MCF 10A (cell line): ENCODE measurements at regions not wholly inside any gene's neighbourhood (a gene's known extent, or its start where the extent isn't known, plus 50 kb on each side); places are given as distances from the start of the nearest gene placed in this dataset.
"Not testable (repeated sequence)": the region's sequence is repeated elsewhere in the genome, so short reads cannot be mapped to it uniquely, and the experiment has no call there.

Experiments
- BruUV-seq: library from RNA; stranded (reverse); fragments of 400-500 nt; replicated peaks from 2 replicates; lab custom pipeline; 2021; lab: Mats Ljungman, UMichigan
- CTCF ChIA-PET: fragments of 300-600 bp; sonication (Branson Sonifier 250); formaldehyde crosslinking; extraction: SDS; loops from one replicate; lab custom pipeline; 2021; ENCODE audit warnings: antibody characterized with exemption, inconsistent platforms; lab: Yijun Ruan, JAX
- POLR2A ChIA-PET: fragments of 300-600, 350-650 bp; sonication (Branson Sonifier 250); formaldehyde crosslinking; extraction: SDS; loops from one replicate; lab custom pipeline; 2020; ENCODE audit warnings: antibody characterized with exemption, inconsistent platforms; lab: Yijun Ruan, JAX
- DNase-seq: peaks from one replicate; pipeline ENCODE4 v3.0.0-alpha.2; 2018; ENCODE audit not compliant: unreplicated experiment
- H3K27ac Mint-ChIP-seq: one replicate; pipeline ENCODE4 v1.8.0; 2022; ENCODE audit warnings: mild to moderate bottlenecking, low read depth, mixed read lengths; ENCODE audit not compliant: unreplicated experiment
- H3K27me3 Mint-ChIP-seq: one replicate; pipeline ENCODE4 v1.8.0; 2022; ENCODE audit warnings: mixed read lengths; ENCODE audit not compliant: insufficient read depth, unreplicated experiment
- H3K36me3 Mint-ChIP-seq: one replicate; pipeline ENCODE4 v1.8.0; 2022; ENCODE audit warnings: mild to moderate bottlenecking, moderate library complexity, mixed read lengths; ENCODE audit not compliant: insufficient read depth, unreplicated experiment
- H3K4me1 Mint-ChIP-seq: one replicate; pipeline ENCODE4 v1.8.0; 2022; ENCODE audit warnings: mixed read lengths; ENCODE audit not compliant: insufficient read depth, unreplicated experiment
- H3K4me3 Mint-ChIP-seq: one replicate; pipeline ENCODE4 v1.8.0; 2022; ENCODE audit warnings: mild to moderate bottlenecking, moderate library complexity, mixed read lengths; ENCODE audit not compliant: unreplicated experiment
- H3K9me3 Mint-ChIP-seq: one replicate; pipeline ENCODE4 v1.8.0; 2022; ENCODE audit warnings: mixed read lengths; ENCODE audit not compliant: unreplicated experiment
- CTCF ChIP-seq: fragments of 200-600 bp; IDR thresholded peaks from one replicate; pipeline ENCODE4 v1.8.0; 2022; ENCODE audit warnings: antibody characterized with exemption, mild to moderate bottlenecking; ENCODE audit not compliant: unreplicated experiment
- intact Hi-C: fragments of 100-400 bp; cut with micrococcal nuclease; formaldehyde crosslinking; loops from 2 replicates; pipeline ENCODE4 v1.14.1; 2022

- H3K4me3 Mint-ChIP-seq, result no peak overlapping the region
Observed at GRCh38 chr2:114123925-114124324, 234.0 kb downstream of the ACTR3 start.

GRCh38 chr2:114127372-114127771 lies 237.5 kb downstream of the ACTR3 start:
- Mint-ChIP-seq H3K9me3 (no peaks in the 10 kb centered on the region), H3K36me3 (peaks cover 4% of the 10 kb centered on the region), H3K27me3 (peaks cover 12% of the 10 kb centered on the region), H3K27ac (no peak overlapping the region), H3K4me1 (no peaks in the 10 kb centered on the region), H3K4me3 (no peak overlapping the region)
- ChIA-PET POLR2A (no interaction called here), CTCF (no interaction called here)
- intact Hi-C loops, result no loop called here
- no peak for TF ChIP-seq CTCF
- peak; percentile 33 for DNase-seq
- no TSS peak for BruUV-seq

More at GRCh38 chr2:114123925-114124324, 234.0 kb downstream of the ACTR3 start:
- ChIA-PET POLR2A (no interaction called here), CTCF (no interaction called here)
- H3K4me1 Mint-ChIP-seq, result no peaks in the 10 kb centered on the region
- TF ChIP-seq CTCF, result no peak
- DNase-seq, result no peak
- no peak overlapping the region for H3K27ac Mint-ChIP-seq
- BruUV-seq, result no TSS peak
- no peaks in the 10 kb centered on the region for H3K27me3 Mint-ChIP-seq
- intact Hi-C loops, result no loop called here
- no peaks in the 10 kb centered on the region for H3K9me3 Mint-ChIP-seq
- no peaks in the 10 kb centered on the region for H3K36me3 Mint-ChIP-seq

GRCh38 chr2:114128263-114128662 lies 238.4 kb downstream of the ACTR3 start:
- ChIA-PET POLR2A (no interaction called here), CTCF (no interaction called here)
- peaks cover 21% of the 10 kb centered on the region for H3K27me3 Mint-ChIP-seq
- no peaks in the 10 kb centered on the region for H3K4me1 Mint-ChIP-seq
- intact Hi-C loops, result no loop called here
- no peak overlapping the region for H3K4me3 Mint-ChIP-seq
- no peak for DNase-seq
- no TSS peak for BruUV-seq
- no peaks in the 10 kb centered on the region for H3K9me3 Mint-ChIP-seq
- peaks cover 4% of the 10 kb centered on the region for H3K36me3 Mint-ChIP-seq
- H3K27ac Mint-ChIP-seq, result no peak overlapping the region
- no peak for TF ChIP-seq CTCF

GRCh38 chr2:114128725-114129124 lies 238.8 kb downstream of the ACTR3 start:
- DNase-seq, result no peak
- no TSS peak for BruUV-seq
- no peaks in the 10 kb centered on the region for H3K9me3 Mint-ChIP-seq
- CTCF ChIA-PET, result interaction anchor here (0.6 kb wide), 1 partner anchor 784 kb away, joined by 3 read pairs; no protein-coding TSS in a partner anchor
- no peak overlapping the region for H3K4me3 Mint-ChIP-seq
- H3K36me3 Mint-ChIP-seq, result peaks cover 4% of the 10 kb centered on the region
- no peaks in the 10 kb centered on the region for H3K4me1 Mint-ChIP-seq
- TF ChIP-seq CTCF, result no peak
- POLR2A ChIA-PET, result no interaction called here
- H3K27ac Mint-ChIP-seq, result no peak overlapping the region
- peaks cover 26% of the 10 kb centered on the region for H3K27me3 Mint-ChIP-seq
- intact Hi-C loops, result no loop called here

- DNase-seq, H3K4me3 Mint-ChIP-seq, intact Hi-C loops, H3K4me1 Mint-ChIP-seq, CTCF ChIA-PET, H3K36me3 Mint-ChIP-seq, POLR2A ChIA-PET, H3K9me3 Mint-ChIP-seq, BruUV-seq, H3K27ac Mint-ChIP-seq: not testable (repeated sequence)
- peaks cover 39% of the 10 kb centered on the region for H3K27me3 Mint-ChIP-seq
Observed at GRCh38 chr2:114132050-114132449, 242.2 kb downstream of the ACTR3 start.
